PC-3 (cell line): ENCODE measurements at regions not wholly inside any gene's neighbourhood (a gene's known extent, or its start where the extent isn't known, plus 50 kb on each side); places are given as distances from the start of the nearest gene placed in this dataset.

ENCODE experiments used
- EZH2 ChIP-seq: fragments of 300-600 bp; sonication (generic); IDR thresholded peaks from one replicate; pipeline ENCODE4 v1.6.1; 2017; ENCODE audit warnings: antibody characterized with exemption, mild to moderate bottlenecking, low read length; ENCODE audit not compliant: unreplicated experiment
- EZH2phosphoT487 ChIP-seq: fragments of 300-600 bp; sonication (generic); IDR thresholded peaks from 2 replicates; pipeline ENCODE4 v1.6.1; 2018; ENCODE audit warnings: mild to moderate bottlenecking, antibody characterized with exemption, low read length, borderline replicate concordance
- TF ChIP-seq, protein P1 (sequence below): fragments of 300-600 bp; sonication (generic); conservative IDR thresholded peaks from 2 replicates; pipeline ENCODE4 v1.5.1; 2017; ENCODE audit warnings: antibody characterized with exemption, low read depth, mild to moderate bottlenecking, low read length

GRCh38 chr2:16023506-16024360, 83.4 kb downstream of the MYCN start:
- TF ChIP-seq, protein P1, sequence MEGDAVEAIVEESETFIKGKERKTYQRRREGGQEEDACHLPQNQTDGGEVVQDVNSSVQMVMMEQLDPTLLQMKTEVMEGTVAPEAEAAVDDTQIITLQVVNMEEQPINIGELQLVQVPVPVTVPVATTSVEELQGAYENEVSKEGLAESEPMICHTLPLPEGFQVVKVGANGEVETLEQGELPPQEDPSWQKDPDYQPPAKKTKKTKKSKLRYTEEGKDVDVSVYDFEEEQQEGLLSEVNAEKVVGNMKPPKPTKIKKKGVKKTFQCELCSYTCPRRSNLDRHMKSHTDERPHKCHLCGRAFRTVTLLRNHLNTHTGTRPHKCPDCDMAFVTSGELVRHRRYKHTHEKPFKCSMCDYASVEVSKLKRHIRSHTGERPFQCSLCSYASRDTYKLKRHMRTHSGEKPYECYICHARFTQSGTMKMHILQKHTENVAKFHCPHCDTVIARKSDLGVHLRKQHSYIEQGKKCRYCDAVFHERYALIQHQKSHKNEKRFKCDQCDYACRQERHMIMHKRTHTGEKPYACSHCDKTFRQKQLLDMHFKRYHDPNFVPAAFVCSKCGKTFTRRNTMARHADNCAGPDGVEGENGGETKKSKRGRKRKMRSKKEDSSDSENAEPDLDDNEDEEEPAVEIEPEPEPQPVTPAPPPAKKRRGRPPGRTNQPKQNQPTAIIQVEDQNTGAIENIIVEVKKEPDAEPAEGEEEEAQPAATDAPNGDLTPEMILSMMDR, result no peak
- TF ChIP-seq EZH2, result no peak
- no peak for TF ChIP-seq EZH2phosphoT487
